GM13976 (cell line): ENCODE measurements at regions not wholly inside any gene's neighbourhood (a gene's known extent, or its start where the extent isn't known, plus 50 kb on each side); places are given as distances from the start of the nearest gene placed in this dataset.

Source experiments
- DNase-seq: peaks from one replicate; pipeline ENCODE4 v3.0.0; 2012; ENCODE audit warnings: low spot score
- in situ Hi-C: fragments of 300-500 bp; cut with MboI; formaldehyde crosslinking; loops from one replicate; pipeline ENCODE4 v1.12.0; 2022; ENCODE audit warnings: low sequenced_read_pairs, mixed read lengths, inconsistent platforms; ENCODE audit not compliant: unreplicated experiment
- TF ChIP-seq, protein P1 (sequence below): IDR thresholded peaks from 2 replicates; pipeline ENCODE4 v1.5.1; 2012; ENCODE audit warnings: borderline replicate concordance, mild to moderate bottlenecking; ENCODE audit not compliant: insufficient read depth; ENCODE audit errors: extremely low read depth, missing control alignments, control extremely low read depth

DNA sequence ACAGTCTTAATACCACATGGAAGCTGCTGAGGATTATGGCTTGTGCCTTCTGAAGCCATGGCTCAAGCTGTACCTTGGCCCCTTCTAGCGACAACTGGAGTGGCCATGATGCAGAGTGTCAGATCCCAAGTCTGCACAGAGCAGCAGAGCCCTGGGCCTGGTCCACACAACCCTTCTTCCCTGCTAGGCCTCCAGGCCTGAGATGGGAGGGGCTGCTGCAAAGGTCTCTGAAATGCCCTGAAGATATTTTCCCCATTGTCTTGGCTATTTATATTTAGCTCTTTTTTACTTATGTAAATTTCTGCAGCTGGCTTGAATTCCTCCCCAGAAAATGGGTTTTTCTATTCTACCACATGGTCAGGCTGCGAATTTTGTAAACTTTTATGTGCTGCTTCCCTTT lies 804.6 kb upstream of the ZWINT start:
- TF ChIP-seq, protein P1, sequence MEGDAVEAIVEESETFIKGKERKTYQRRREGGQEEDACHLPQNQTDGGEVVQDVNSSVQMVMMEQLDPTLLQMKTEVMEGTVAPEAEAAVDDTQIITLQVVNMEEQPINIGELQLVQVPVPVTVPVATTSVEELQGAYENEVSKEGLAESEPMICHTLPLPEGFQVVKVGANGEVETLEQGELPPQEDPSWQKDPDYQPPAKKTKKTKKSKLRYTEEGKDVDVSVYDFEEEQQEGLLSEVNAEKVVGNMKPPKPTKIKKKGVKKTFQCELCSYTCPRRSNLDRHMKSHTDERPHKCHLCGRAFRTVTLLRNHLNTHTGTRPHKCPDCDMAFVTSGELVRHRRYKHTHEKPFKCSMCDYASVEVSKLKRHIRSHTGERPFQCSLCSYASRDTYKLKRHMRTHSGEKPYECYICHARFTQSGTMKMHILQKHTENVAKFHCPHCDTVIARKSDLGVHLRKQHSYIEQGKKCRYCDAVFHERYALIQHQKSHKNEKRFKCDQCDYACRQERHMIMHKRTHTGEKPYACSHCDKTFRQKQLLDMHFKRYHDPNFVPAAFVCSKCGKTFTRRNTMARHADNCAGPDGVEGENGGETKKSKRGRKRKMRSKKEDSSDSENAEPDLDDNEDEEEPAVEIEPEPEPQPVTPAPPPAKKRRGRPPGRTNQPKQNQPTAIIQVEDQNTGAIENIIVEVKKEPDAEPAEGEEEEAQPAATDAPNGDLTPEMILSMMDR: no peak
- no peak for DNase-seq
- in situ Hi-C loops: no loop called here

- DNase-seq: no peak
- TF ChIP-seq, protein P1: no peak
- in situ Hi-C loops: no loop called here
These were observed 801.2 kb upstream of the ZWINT start for GRCh38 chr10:57162231-57162630.

GRCh38 chr10:57161157-57161556 lies 800.1 kb upstream of the ZWINT start:
- in situ Hi-C loops: no loop called here
- no peak for DNase-seq
- TF ChIP-seq, protein P1: no peak

GRCh38 chr10:57145548-57145947 lies 784.5 kb upstream of the ZWINT start:
- no peak for DNase-seq
- in situ Hi-C loops: no loop called here

GRCh38 chr10:57142925-57143576 lies 782.0 kb upstream of the ZWINT start:
- no peak for DNase-seq
- in situ Hi-C loops: no loop called here
- TF ChIP-seq, protein P1: no peak

More at GRCh38 chr10:57145548-57145947, 784.5 kb upstream of the ZWINT start:
- TF ChIP-seq, protein P1: no peak

- in situ Hi-C loops: no loop called here
- TF ChIP-seq, protein P1: no peak
- DNase-seq: no peak
These were observed 780.6 kb upstream of the ZWINT start for GRCh38 chr10:57141708-57142107.
